GM12878 (cell line): ENCODE measurements at regions not wholly inside any gene's neighbourhood (a gene's known extent, or its start where the extent isn't known, plus 50 kb on each side); places are given as distances from the start of the nearest gene placed in this dataset.

Experiments used
- ATAC-seq: fragments of 200-7000 bp; cut with Tn5 transposase; 3 replicates; pipeline ENCODE4 v1.9.1; 2020; ENCODE audit warnings: mild to moderate bottlenecking, moderate library complexity
- BruUV-seq: library from RNA; stranded (reverse); fragments of 400-500 nt; replicated peaks from 2 replicates; lab custom pipeline; 2021; lab: Mats Ljungman, UMichigan
- CTCF ChIA-PET: fragments of 300-600 bp; sonication (Branson Sonifier 250); formaldehyde crosslinking; extraction: SDS; loops from one replicate; lab custom pipeline; 2021; ENCODE audit warnings: inconsistent platforms; lab: Yijun Ruan, JAX
- POLR2A ChIA-PET: fragments of 350-600 bp; formaldehyde crosslinking; extraction: SDS; loops from one replicate; lab custom pipeline; 2021; ENCODE audit warnings: inconsistent platforms; lab: Charles Lee
- RAD21 ChIA-PET: fragments of 300-600 bp; sonication (Branson Sonifier 250); formaldehyde crosslinking; loops from one replicate; lab custom pipeline; 2023; ENCODE audit warnings: antibody characterized with exemption; ENCODE audit not compliant: unreplicated experiment; lab: Charles Lee
- SMC1A ChIA-PET: fragments of 300-600 bp; sonication (Branson Sonifier 250); formaldehyde crosslinking; loops from one replicate; lab custom pipeline; 2023; ENCODE audit not compliant: unreplicated experiment, uncharacterized antibody; lab: Charles Lee
- DNase-seq: peaks from one replicate; pipeline ENCODE4 v3.0.0-alpha.2; 2011; ENCODE audit warnings: low read depth, low spot score
- FAIRE-seq: peaks from 3 replicates; lab custom pipeline; 2011; peaks lifted over from hg19 to GRCh38; lab: Jason Lieb, UNC
- H2AFZ ChIP-seq: 2 replicates; pipeline ENCODE4 v1.6.0; 2011; ENCODE audit warnings: low read depth, low read length, control low read depth; ENCODE audit not compliant: control insufficient read depth
- H3K27ac ChIP-seq: 2 replicates; pipeline ENCODE4 v1.5.1; 2011; ENCODE audit warnings: control low read depth; ENCODE audit not compliant: control insufficient read depth, insufficient read depth
- H3K27me3 ChIP-seq, 2 experiments: replicated peaks in 1 of 2; 2 replicates each; pipeline versions ENCODE4 v1.6.0 to v1.6.1; 2011; ENCODE audit warnings: low read length in 1 of 2; ENCODE audit not compliant: control insufficient read depth in 2 of 2, insufficient read depth in 2 of 2
- H3K36me3 ChIP-seq, 2 experiments: 2 replicates each; pipeline ENCODE4 v1.5.1; 2011; ENCODE audit warnings: low read length in 1 of 2; ENCODE audit not compliant: control insufficient read depth in 2 of 2, insufficient read depth in 2 of 2
- H3K4me1 ChIP-seq: 2 replicates; pipeline ENCODE4 v1.6.1; 2011; ENCODE audit warnings: mild to moderate bottlenecking, low read length, moderate library complexity, mixed read lengths; ENCODE audit not compliant: control insufficient read depth, insufficient read depth
- H3K4me2 ChIP-seq: 2 replicates; pipeline ENCODE4 v1.6.0; 2011; ENCODE audit warnings: control low read depth; ENCODE audit not compliant: control insufficient read depth, insufficient read depth
- H3K4me3 ChIP-seq: fragments of 200-600 bp; sonication (generic); 2 replicates; pipeline ENCODE4 v1.5.1; 2016
- H3K79me2 ChIP-seq: 2 replicates; pipeline ENCODE4 v1.6.0; 2011; ENCODE audit warnings: low read length; ENCODE audit not compliant: control insufficient read depth, insufficient read depth
- H3K9ac ChIP-seq: 2 replicates; pipeline ENCODE4 v1.8.0; 2011; ENCODE audit warnings: low read length, control low read depth, mixed read lengths; ENCODE audit not compliant: control insufficient read depth, insufficient read depth
- H3K9me3 ChIP-seq: replicated peaks from 3 replicates; pipeline ENCODE4 v1.5.1; 2011; ENCODE audit warnings: mild to moderate bottlenecking, low read length; ENCODE audit not compliant: control insufficient read depth, insufficient read depth
- H4K20me1 ChIP-seq: 2 replicates; pipeline ENCODE4 v1.6.0; 2011; ENCODE audit not compliant: control insufficient read depth, insufficient read depth
- CBX3 ChIP-seq: fragments of 200-600 bp; sonication (generic); IDR thresholded peaks from 2 replicates; pipeline ENCODE4 v1.6.1; 2016; ENCODE audit warnings: low read depth, borderline replicate concordance
- GATAD2B ChIP-seq: fragments of 450-650 bp; conservative IDR thresholded peaks from 2 replicates; pipeline ENCODE4 v1.6.1; 2017; ENCODE audit warnings: low read depth, mild to moderate bottlenecking, moderate library complexity
- KDM1A ChIP-seq: fragments of 200-600 bp; sonication (generic); IDR thresholded peaks from 2 replicates; pipeline ENCODE4 v1.6.1; 2016; ENCODE audit warnings: borderline replicate concordance
- RAD51 ChIP-seq: fragments of 450-650 bp; IDR thresholded peaks from 2 replicates; pipeline ENCODE4 v1.6.1; 2016; ENCODE audit warnings: moderate library complexity, mild to moderate bottlenecking, inconsistent platforms
- STAT1 ChIP-seq: fragments of 450-650 bp; conservative IDR thresholded peaks from 2 replicates; pipeline ENCODE4 v1.6.1; 2014; ENCODE audit warnings: antibody characterized with exemption, mild to moderate bottlenecking
- WGBS: methylation state at CpG from one replicate; pipeline ENCODE4 v1.1.6; 2016; ENCODE audit warnings: low lambda C conversion rate; ENCODE audit not compliant: insufficient replicate concordance, insufficient coverage; ENCODE audit errors: missing lambda C conversion rate; 5-methylcytosine and 5-hydroxymethylcytosine counted together
- in situ Hi-C: fragments of 300-500 bp; cut with MboI; formaldehyde crosslinking; loops from 9 replicates; pipeline ENCODE4 v1.14.3; 2018; ENCODE audit warnings: mixed read lengths
- intact Hi-C: fragments of 100-400 bp; cut with micrococcal nuclease; formaldehyde crosslinking; loops from one replicate; pipeline ENCODE4 v1.14.2; 2022; ENCODE audit not compliant: unreplicated experiment
- TF ChIP-seq, protein P1 (sequence below): IDR thresholded peaks from 2 replicates; pipeline ENCODE4 v1.6.1; 2011; ENCODE audit warnings: low read depth, mild to moderate bottlenecking, low read length, moderate library complexity, borderline replicate concordance; ENCODE audit errors: extremely low read depth

DNA sequence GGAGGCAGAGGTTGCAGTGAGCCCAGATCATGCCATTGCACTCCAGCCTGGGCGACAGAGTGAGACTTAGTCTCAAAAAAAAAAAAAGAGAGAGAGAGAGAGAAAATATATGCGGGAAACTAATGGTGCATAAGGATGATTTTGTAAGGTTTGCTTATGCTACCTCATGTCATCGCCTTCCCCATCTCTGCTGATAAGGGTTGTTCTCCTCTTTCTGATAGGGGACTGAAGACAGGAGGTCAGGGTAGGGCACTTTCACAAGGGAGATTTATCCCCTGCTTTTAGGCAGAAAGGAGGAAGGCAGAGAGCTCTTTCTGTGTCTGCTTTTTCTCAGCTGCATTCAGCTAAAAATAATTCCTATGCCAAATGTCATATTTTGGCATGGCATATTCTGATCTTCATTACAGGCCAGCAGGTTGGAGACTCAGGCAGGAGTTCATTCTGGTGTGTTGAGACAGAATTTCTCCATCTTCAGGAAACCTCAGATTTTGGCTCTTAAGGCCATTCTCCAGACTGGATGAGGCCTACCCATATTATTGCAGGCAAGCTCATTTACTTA lies 220.2 kb downstream of the AUH start (continued):
- TF ChIP-seq STAT1 (no peak), CBX3 (no peak)

GRCh38 chr9:91143162-91143561 lies 218.6 kb downstream of the AUH start:
- intact Hi-C loops, result no loop called here
- Histone ChIP-seq H3K4me1 (peaks cover 13% of the 10 kb centered on the region), H3K79me2 (no peaks in the 10 kb centered on the region), H3K9me3 (no peaks in the 10 kb centered on the region; the same call in 1 of the 3 replicates), H3K4me2 (no peak overlapping the region), H4K20me1 (no peaks in the 10 kb centered on the region), H3K4me3 (no peak overlapping the region), H3K27ac (no peak overlapping the region), H3K36me3 (no peaks in the 10 kb centered on the region), H3K27me3 (peaks cover 0 to 3% of the 10 kb centered on the region in 2 experiments; a peak in 1 of 4 replicates), H3K9ac (no peak overlapping the region), H2AFZ (no peak overlapping the region)
- ChIA-PET POLR2A (no interaction called here), SMC1A (no interaction called here), CTCF (no interaction called here), RAD21 (no interaction called here)
- no peak for TF ChIP-seq KDM1A
- TF ChIP-seq, protein P1, sequence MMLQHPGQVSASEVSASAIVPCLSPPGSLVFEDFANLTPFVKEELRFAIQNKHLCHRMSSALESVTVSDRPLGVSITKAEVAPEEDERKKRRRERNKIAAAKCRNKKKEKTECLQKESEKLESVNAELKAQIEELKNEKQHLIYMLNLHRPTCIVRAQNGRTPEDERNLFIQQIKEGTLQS, result no peak
- no peak for TF ChIP-seq GATAD2B
- TF ChIP-seq RAD51, result no peak
- BruUV-seq, result no TSS peak
- DNase-seq, result no peak
- ATAC-seq, result no peak
- 69% methylated on average over 5 of the region's 5 CpGs for WGBS
- in situ Hi-C loops, result no loop called here
- FAIRE-seq, result no peak
